WTC11 (cell line): ENCODE measurements at regions not wholly inside any gene's neighbourhood (a gene's known extent, or its start where the extent isn't known, plus 50 kb on each side); places are given as distances from the start of the nearest gene placed in this dataset.

ENCODE experiments used
- ATAC-seq: fragments of 200-7000 bp; cut with Tn5 transposase; 2 replicates; pipeline ENCODE4 v1.10.0; 2021; ENCODE audit warnings: mild to moderate bottlenecking, moderate library complexity
- CTCF ChIA-PET: fragments of 300-600 bp; sonication (Branson Sonifier 250); formaldehyde crosslinking; loops from one replicate; lab custom pipeline; 2021; ENCODE audit warnings: antibody characterized with exemption; lab: Charles Lee
- POLR2A ChIA-PET: fragments of 350-600 bp; sonication (Branson Sonifier 250); formaldehyde crosslinking; loops from one replicate; lab custom pipeline; 2021; ENCODE audit warnings: antibody characterized with exemption; lab: Charles Lee
- DNase-seq: peaks from one replicate; pipeline ENCODE4 v3.0.0; 2021; ENCODE audit warnings: low spot score
- H3K27ac Mint-ChIP-seq: 2 replicates; pipeline ENCODE4 v1.8.0; 2021; ENCODE audit warnings: mixed read lengths
- H3K27me3 Mint-ChIP-seq: 2 replicates; pipeline ENCODE4 v1.8.0; 2021; ENCODE audit warnings: low read depth, mild to moderate bottlenecking, moderate library complexity, mixed read lengths
- H3K36me3 Mint-ChIP-seq: 2 replicates; pipeline ENCODE4 v1.8.0; 2021; ENCODE audit warnings: mixed read lengths
- H3K4me1 Mint-ChIP-seq: 2 replicates; pipeline ENCODE4 v1.8.0; 2022; ENCODE audit warnings: mixed read lengths
- H3K4me3 Mint-ChIP-seq: 2 replicates; pipeline ENCODE4 v1.8.0; 2021; ENCODE audit warnings: mild to moderate bottlenecking, moderate library complexity, mixed read lengths
- H3K9me3 Mint-ChIP-seq: 2 replicates; pipeline ENCODE4 v1.8.0; 2021; ENCODE audit warnings: mixed read lengths
- CDX4 ChIP-seq: fragments of 250-450 bp; sonication (Bioruptor Pico); IDR thresholded peaks from 2 replicates; pipeline ENCODE4 v1.9.0; 2021; ENCODE audit warnings: moderate library complexity, mild to moderate bottlenecking, inconsistent platforms, borderline replicate concordance
- CREB1 ChIP-seq: sonication (generic); formaldehyde crosslinking; IDR thresholded peaks from 2 replicates; pipeline ENCODE4 v1.8.0; 2023; ENCODE audit warnings: mild to moderate bottlenecking, missing genetic modification reagents
- CTCF ChIP-seq: fragments of 200-600 bp; IDR thresholded peaks from 2 replicates; pipeline ENCODE4 v1.8.0; 2022; ENCODE audit warnings: antibody characterized with exemption
- E2F5 ChIP-seq: sonication (generic); formaldehyde crosslinking; IDR thresholded peaks from 2 replicates; pipeline ENCODE4 v1.8.1; 2022; ENCODE audit warnings: mild to moderate bottlenecking, moderate library complexity, missing genetic modification reagents
- ETV6 ChIP-seq: sonication (generic); formaldehyde crosslinking; IDR thresholded peaks from 2 replicates; pipeline ENCODE4 v1.8.1; 2022; ENCODE audit warnings: mild to moderate bottlenecking, missing genetic modification reagents
- HMGA2 ChIP-seq: fragments of 250-450 bp; sonication (Bioruptor Pico); IDR thresholded peaks from 2 replicates; pipeline ENCODE4 v1.4.0; 2021; ENCODE audit warnings: mild to moderate bottlenecking, moderate library complexity
- JUN ChIP-seq: sonication (generic); formaldehyde crosslinking; IDR thresholded peaks from 2 replicates; pipeline ENCODE4 v1.8.0; 2023; ENCODE audit warnings: mild to moderate bottlenecking, missing genetic modification reagents
- KAT7 ChIP-seq: sonication (generic); formaldehyde crosslinking; IDR thresholded peaks from 2 replicates; pipeline ENCODE4 v1.8.1; 2023; ENCODE audit warnings: missing genetic modification reagents, mild to moderate bottlenecking, borderline replicate concordance
- NFATC4 ChIP-seq: fragments of 250-450 bp; sonication (Bioruptor Pico); IDR thresholded peaks from 2 replicates; pipeline ENCODE4 v1.9.0; 2021; ENCODE audit warnings: mild to moderate bottlenecking
- NFYB ChIP-seq: sonication (generic); formaldehyde crosslinking; conservative IDR thresholded peaks from 2 replicates; pipeline ENCODE4 v1.8.0; 2022; ENCODE audit warnings: low read depth, missing genetic modification reagents
- PRRX2 ChIP-seq: fragments of 250-450 bp; sonication (Bioruptor Pico); IDR thresholded peaks from 2 replicates; pipeline ENCODE4 v1.8.0; 2021; ENCODE audit warnings: mild to moderate bottlenecking
- ZNF121 ChIP-seq: sonication (generic); formaldehyde crosslinking; IDR thresholded peaks from 2 replicates; pipeline ENCODE4 v1.8.0; 2023; ENCODE audit warnings: missing genetic modification reagents
- ZNF232 ChIP-seq: sonication (generic); formaldehyde crosslinking; IDR thresholded peaks from 2 replicates; pipeline ENCODE4 v1.8.0; 2022; ENCODE audit warnings: mild to moderate bottlenecking, missing genetic modification reagents
- ZSCAN18 ChIP-seq: fragments of 250-450 bp; sonication (Bioruptor Pico); IDR thresholded peaks from 2 replicates; pipeline ENCODE4 v2.1.2; 2022; ENCODE audit warnings: mild to moderate bottlenecking, moderate library complexity
- TF ChIP-seq, protein P1 (sequence below): sonication (generic); formaldehyde crosslinking; IDR thresholded peaks from 2 replicates; pipeline ENCODE4 v1.8.1; 2022; ENCODE audit warnings: missing genetic modification reagents, borderline replicate concordance
- TF ChIP-seq, protein P2 (sequence below): fragments of 250-450 bp; sonication (Bioruptor Pico); conservative IDR thresholded peaks from 2 replicates; pipeline ENCODE4 v1.9.0; 2021; ENCODE audit warnings: mild to moderate bottlenecking
- TF ChIP-seq, protein P3 (sequence below): sonication (generic); formaldehyde crosslinking; IDR thresholded peaks from 2 replicates; pipeline ENCODE4 v1.8.1; 2023; ENCODE audit warnings: mild to moderate bottlenecking, moderate library complexity, missing genetic modification reagents

DNA sequence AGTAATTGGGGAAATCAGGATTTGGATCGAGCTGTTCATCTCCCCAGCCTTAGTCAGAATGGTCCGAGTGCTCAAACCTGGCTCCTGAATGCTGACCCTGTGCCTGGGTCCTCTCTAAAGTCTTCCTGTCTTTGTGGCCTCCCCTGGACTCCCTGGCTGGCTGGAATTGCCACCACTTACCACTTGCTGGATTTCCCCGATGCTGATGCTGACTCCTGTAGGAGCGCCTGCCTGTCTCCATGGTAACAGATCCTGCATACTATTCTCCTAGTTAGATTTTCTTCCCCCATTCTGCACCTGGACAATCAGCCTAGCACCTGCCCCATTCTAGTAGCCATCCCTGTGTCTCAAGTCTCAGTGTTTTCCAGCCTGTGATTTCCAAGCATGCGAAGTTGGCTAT, 382.2 kb upstream of the ESRRG start (continued):
- TF ChIP-seq CTCF: no peak
- TF ChIP-seq ZSCAN18: no peak
- TF ChIP-seq, protein P1, sequence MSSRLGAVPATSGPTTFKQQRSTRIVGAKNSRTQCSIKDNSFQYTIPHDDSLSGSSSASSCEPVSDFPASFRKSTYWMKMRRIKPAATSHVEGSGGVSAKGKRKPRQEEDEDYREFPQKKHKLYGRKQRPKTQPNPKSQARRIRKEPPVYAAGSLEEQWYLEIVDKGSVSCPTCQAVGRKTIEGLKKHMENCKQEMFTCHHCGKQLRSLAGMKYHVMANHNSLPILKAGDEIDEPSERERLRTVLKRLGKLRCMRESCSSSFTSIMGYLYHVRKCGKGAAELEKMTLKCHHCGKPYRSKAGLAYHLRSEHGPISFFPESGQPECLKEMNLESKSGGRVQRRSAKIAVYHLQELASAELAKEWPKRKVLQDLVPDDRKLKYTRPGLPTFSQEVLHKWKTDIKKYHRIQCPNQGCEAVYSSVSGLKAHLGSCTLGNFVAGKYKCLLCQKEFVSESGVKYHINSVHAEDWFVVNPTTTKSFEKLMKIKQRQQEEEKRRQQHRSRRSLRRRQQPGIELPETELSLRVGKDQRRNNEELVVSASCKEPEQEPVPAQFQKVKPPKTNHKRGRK: no peak

- no peaks in the 10 kb centered on the region for H3K36me3 Mint-ChIP-seq
- ChIA-PET CTCF (interaction anchor here (0.6 to 1.1 kb wide), 2 partner anchors 39 to 50 kb away, joined by 3 to 5 read pairs; no protein-coding TSS in a partner anchor), POLR2A (interaction anchor here (0.7 kb wide), 1 partner anchor 493 kb away, joined by 6 read pairs; no protein-coding TSS in a partner anchor)
- H3K27ac Mint-ChIP-seq: no peak overlapping the region
- no peak overlapping the region for H3K4me3 Mint-ChIP-seq
- H3K27me3 Mint-ChIP-seq: no peaks in the 10 kb centered on the region; the same call in 1 of the 2 replicates
- H3K9me3 Mint-ChIP-seq: no peaks in the 10 kb centered on the region
- ATAC-seq (no peak), DNase-seq (no peak)
- peaks cover 8% of the 10 kb centered on the region for H3K4me1 Mint-ChIP-seq
- TF ChIP-seq ZNF232 (CRISPR knock-in tag) (no peak), E2F5 (no peak), PRRX2 (no peak), JUN (CRISPR knock-in tag) (no peak), CDX4 (CRISPR knock-in tag) (no peak), HMGA2 (CRISPR knock-in tag) (no peak), ETV6 (CRISPR knock-in tag) (no peak), KAT7 (CRISPR knock-in tag) (no peak), CREB1 (CRISPR knock-in tag) (no peak), NFATC4 (CRISPR knock-in tag) (no peak), NFYB (CRISPR knock-in tag) (no peak), ZNF121 (CRISPR knock-in tag) (no peak)
- TF ChIP-seq, protein P2, sequence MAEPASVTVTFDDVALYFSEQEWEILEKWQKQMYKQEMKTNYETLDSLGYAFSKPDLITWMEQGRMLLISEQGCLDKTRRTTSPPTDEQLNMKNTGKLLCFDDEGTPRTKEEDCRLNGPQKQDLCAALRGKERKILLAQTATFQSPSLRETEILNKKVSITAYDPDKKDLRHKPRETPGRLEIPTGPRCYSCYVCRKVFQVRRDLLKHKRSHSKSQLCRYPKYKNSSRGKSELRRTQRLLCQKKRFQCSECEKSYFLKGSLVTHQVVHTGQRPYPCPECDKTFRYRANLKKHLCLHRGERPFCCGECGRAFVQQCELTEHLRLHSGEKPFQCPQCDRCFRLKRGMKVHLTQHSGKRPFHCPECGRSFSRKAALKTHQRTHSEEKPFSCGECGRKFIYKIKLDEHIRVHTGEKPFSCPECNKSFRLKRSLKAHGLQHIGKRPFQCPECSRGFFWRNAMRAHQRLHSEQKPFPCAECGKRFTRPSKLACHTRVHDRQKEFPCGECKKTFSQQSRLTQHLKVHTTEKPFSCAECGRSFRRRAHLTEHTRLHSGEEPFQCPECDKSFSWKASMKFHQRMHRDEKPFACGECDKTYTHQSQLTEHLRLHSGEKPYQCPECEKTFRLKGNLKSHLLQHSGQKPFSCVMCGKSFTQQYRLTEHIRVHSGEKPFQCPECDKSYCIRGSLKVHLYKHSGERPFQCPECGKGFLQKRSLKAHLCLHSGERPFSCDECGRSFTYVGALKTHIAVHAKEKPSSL: no peak
- TF ChIP-seq, protein P3, sequence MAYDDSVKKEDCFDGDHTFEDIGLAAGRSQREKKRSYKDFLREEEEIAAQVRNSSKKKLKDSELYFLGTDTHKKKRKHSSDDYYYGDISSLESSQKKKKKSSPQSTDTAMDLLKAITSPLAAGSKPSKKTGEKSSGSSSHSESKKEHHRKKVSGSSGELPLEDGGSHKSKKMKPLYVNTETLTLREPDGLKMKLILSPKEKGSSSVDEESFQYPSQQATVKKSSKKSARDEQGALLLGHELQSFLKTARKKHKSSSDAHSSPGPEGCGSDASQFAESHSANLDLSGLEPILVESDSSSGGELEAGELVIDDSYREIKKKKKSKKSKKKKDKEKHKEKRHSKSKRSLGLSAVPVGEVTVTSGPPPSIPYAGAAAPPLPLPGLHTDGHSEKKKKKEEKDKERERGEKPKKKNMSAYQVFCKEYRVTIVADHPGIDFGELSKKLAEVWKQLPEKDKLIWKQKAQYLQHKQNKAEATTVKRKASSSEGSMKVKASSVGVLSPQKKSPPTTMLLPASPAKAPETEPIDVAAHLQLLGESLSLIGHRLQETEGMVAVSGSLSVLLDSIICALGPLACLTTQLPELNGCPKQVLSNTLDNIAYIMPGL (CRISPR knock-in tag): no peak
Measured at GRCh38 chr1:217097819-217098218, 374.6 kb upstream of the ESRRG start.
